ENCODE measurements at regions not wholly inside any gene's neighbourhood (a gene's known extent, or its start where the extent isn't known, plus 50 kb on each side); places are given as distances from the start of the nearest gene placed in this dataset.

- no peak for DNase-seq
These were observed 51.5 kb upstream of the TMEM158 start for GRCh38 chr3:45277636-45278035.

GRCh38 chr3:45280232-45280631 lies 54.1 kb upstream of the TMEM158 start:
- no peak for DNase-seq

GRCh38 chr3:45280971-45281370 lies 54.9 kb upstream of the TMEM158 start:
- DNase-seq = no peak

- DNase-seq = no peak
These were observed 57.4 kb upstream of the TMEM158 start for GRCh38 chr3:45283471-45283870.

- DNase-seq = no peak
These were observed 71.2 kb upstream of the TMEM158 start for GRCh38 chr3:45297331-45297730.

GRCh38 chr3:45302470-45302869 lies 76.4 kb upstream of the TMEM158 start:
- no peak for DNase-seq

GRCh38 chr3:45306406-45307008 lies 80.4 kb upstream of the TMEM158 start:
- DNase-seq = no peak

- DNase-seq = no peak
These were observed 78.5 kb upstream of the LARS2 start for GRCh38 chr3:45309876-45310275.

- DNase-seq = no peak
These were observed 77.0 kb upstream of the LARS2 start for GRCh38 chr3:45311327-45311726.

GRCh38 chr3:45311953-45312801 lies 76.2 kb upstream of the LARS2 start:
- no peak for DNase-seq

- DNase-seq = no peak
These were observed 75.4 kb upstream of the LARS2 start for GRCh38 chr3:45312836-45313493.

- no peak for DNase-seq
These were observed 74.5 kb upstream of the LARS2 start for GRCh38 chr3:45313743-45314403.

- peak; percentile 10 for DNase-seq
These were observed 70.7 kb upstream of the LARS2 start for GRCh38 chr3:45317710-45318109.

- DNase-seq = no peak
These were observed 69.7 kb upstream of the LARS2 start for GRCh38 chr3:45318689-45319088.

- DNase-seq = no peak
These were observed 69.0 kb upstream of the LARS2 start for GRCh38 chr3:45319231-45319995.

GRCh38 chr3:45319996-45320305 lies 68.4 kb upstream of the LARS2 start:
- no peak for DNase-seq

- DNase-seq = no peak
These were observed 67.4 kb upstream of the LARS2 start for GRCh38 chr3:45320986-45321385.

- DNase-seq = no peak
These were observed 66.6 kb upstream of the LARS2 start for GRCh38 chr3:45321607-45322391.

- no peak for DNase-seq
These were observed 65.8 kb upstream of the LARS2 start for GRCh38 chr3:45322616-45323015.

GRCh38 chr3:45325676-45326075 lies 62.7 kb upstream of the LARS2 start:
- DNase-seq = no peak

- DNase-seq = no peak
These were observed 58.5 kb upstream of the LARS2 start for GRCh38 chr3:45329761-45330305.

Measured in right kidney (tissue), 1 donor.